Small intestine (tissue), 7 donors: ENCODE measurements at regions not wholly inside any gene's neighbourhood (a gene's known extent, or its start where the extent isn't known, plus 50 kb on each side); places are given as distances from the start of the nearest gene placed in this dataset.

Experiments used
- DNase-seq, 2 donors: peaks; one replicate each; pipeline versions ENCODE4 v3.0.0 to v3.0.0-alpha.2; 2013
- FAIRE-seq: peaks from 2 replicates; lab custom pipeline; 2012; peaks lifted over from hg19 to GRCh38; lab: Jason Lieb, UNC
- H3K27ac ChIP-seq, 3 donors: one replicate each; pipeline ENCODE4 v1.5.1; 2013; ENCODE audit warnings: low read length in 2 of 3, mild to moderate bottlenecking in 2 of 3, control low read depth in 1 of 3, inconsistent platforms in 1 of 3, low read depth in 1 of 3, moderate library complexity in 1 of 3
- H3K27me3 ChIP-seq, 3 donors: one replicate each; pipeline ENCODE4 v1.6.1; 2013; ENCODE audit warnings: low read length in 3 of 3, inconsistent platforms in 1 of 3; ENCODE audit not compliant: control insufficient read depth in 3 of 3, insufficient read depth in 3 of 3
- H3K36me3 ChIP-seq, 3 donors: one replicate each; pipeline ENCODE4 v1.6.1; 2013; ENCODE audit warnings: low read length in 3 of 3, inconsistent platforms in 1 of 3, low read depth in 1 of 3, mild to moderate bottlenecking in 1 of 3, moderate library complexity in 1 of 3; ENCODE audit not compliant: control insufficient read depth in 3 of 3, insufficient read depth in 2 of 3
- H3K4me1 ChIP-seq, 3 donors: one replicate each; pipeline ENCODE4 v1.6.1; 2013; ENCODE audit warnings: low read length in 2 of 3, inconsistent platforms in 1 of 3, low read depth in 1 of 3, mild to moderate bottlenecking in 1 of 3, moderate library complexity in 1 of 3; ENCODE audit not compliant: control insufficient read depth in 3 of 3, insufficient read depth in 2 of 3
- H3K4me3 ChIP-seq, 3 donors: one replicate each; pipeline ENCODE4 v1.5.1; 2013; ENCODE audit warnings: low read length in 3 of 3, control low read depth in 1 of 3, inconsistent platforms in 1 of 3, low read depth in 1 of 3, mild to moderate bottlenecking in 1 of 3, moderate library complexity in 1 of 3
- H3K9me3 ChIP-seq, 2 donors: one replicate each; pipeline ENCODE4 v1.6.1; 2013; ENCODE audit warnings: low read depth in 1 of 2, low read length in 1 of 2; ENCODE audit not compliant: control insufficient read depth in 2 of 2, insufficient read depth in 1 of 2
- WGBS, 3 donors: extraction: QIAGEN DNeasy Blood & Tissue Kit; methylation state at CpG; one replicate each; pipeline ENCODE4 v1.1.7; 2013; 5-methylcytosine and 5-hydroxymethylcytosine counted together
- donor health status: healthy with polysubstance abuse.
- donor health status: control.
- donor health status: control.
- donor health status: Bipolar disorder and iron deficiency.
- donor health status: healthy.

- Histone ChIP-seq H3K4me3 (peak overlapping the region in 1 of 3 donors; percentile 11), H3K27me3 (no peaks in the 10 kb centered on the region), H3K4me1 (no peaks in the 10 kb centered on the region), H3K27ac (no peak overlapping the region), H3K9me3 (no peaks in the 10 kb centered on the region), H3K36me3 (no peaks in the 10 kb centered on the region)
- FAIRE-seq (no peak), DNase-seq (peak; percentile 3 to 8)
- 83 to 90% (median 88%) methylated on average over 44 to 60 of the region's 60 CpGs for WGBS, 3 donors
Observed at GRCh38 chr3:19702416-19703078, 231.5 kb downstream of the EFHB start.

- no peaks in the 10 kb centered on the region for H3K36me3 ChIP-seq
- H3K9me3 ChIP-seq = peaks cover 0 to 14% of the 10 kb centered on the region in 2 donors
- no peaks in the 10 kb centered on the region for H3K4me1 ChIP-seq
- WGBS, 3 donors = 41 to 63% (median 56%) methylated on average over 2 of the region's 2 CpGs
- no peak overlapping the region for H3K27ac ChIP-seq
- no peak for DNase-seq
- no peak for FAIRE-seq
- H3K27me3 ChIP-seq = no peaks in the 10 kb centered on the region
- no peak overlapping the region for H3K4me3 ChIP-seq
Observed at GRCh38 chr3:19688767-19689166, 245.2 kb downstream of the EFHB start.

GRCh38 chr3:19668163-19668562 lies 265.9 kb downstream of the EFHB start:
- DNase-seq = no peak
- Histone ChIP-seq H3K27ac (no peak overlapping the region), H3K36me3 (no peaks in the 10 kb centered on the region), H3K9me3 (no peaks in the 10 kb centered on the region), H3K4me3 (no peak overlapping the region), H3K27me3 (no peaks in the 10 kb centered on the region), H3K4me1 (no peaks in the 10 kb centered on the region)
- 73 to 84% (median 76%) methylated on average over 2 of the region's 2 CpGs for WGBS, 3 donors
- no peak for FAIRE-seq

GRCh38 chr3:19662486-19662885 lies 271.5 kb downstream of the EFHB start:
- H3K4me1 ChIP-seq = no peaks in the 10 kb centered on the region
- H3K9me3 ChIP-seq = no peaks in the 10 kb centered on the region
- H3K36me3 ChIP-seq = no peaks in the 10 kb centered on the region
- 92 to 96% (median 94%) methylated on average over 6 of the region's 6 CpGs for WGBS, 3 donors
- FAIRE-seq (no peak), DNase-seq (no peak)
- H3K4me3 ChIP-seq = no peak overlapping the region
- H3K27me3 ChIP-seq = no peaks in the 10 kb centered on the region
- H3K27ac ChIP-seq = no peak overlapping the region

- no peak for DNase-seq
- peaks cover 0 to 19% of the 10 kb centered on the region in 2 donors for H3K9me3 ChIP-seq
- no peaks in the 10 kb centered on the region for H3K27me3 ChIP-seq
- H3K4me1 ChIP-seq = no peaks in the 10 kb centered on the region
- no peaks in the 10 kb centered on the region for H3K36me3 ChIP-seq
- no peak overlapping the region for H3K27ac ChIP-seq
- FAIRE-seq = no peak
- H3K4me3 ChIP-seq = no peak overlapping the region
Observed at GRCh38 chr3:19652336-19652735, 281.7 kb downstream of the EFHB start.

- DNase-seq = no peak
- Histone ChIP-seq H3K27ac (no peak overlapping the region), H3K36me3 (no peaks in the 10 kb centered on the region), H3K4me1 (no peaks in the 10 kb centered on the region), H3K4me3 (no peak overlapping the region), H3K9me3 (no peaks in the 10 kb centered on the region), H3K27me3 (no peaks in the 10 kb centered on the region)
- WGBS, 3 donors = 59 to 86% (median 61%) methylated on average over 2 of the region's 2 CpGs
- FAIRE-seq = no peak
Observed at GRCh38 chr3:19645093-19645492, 288.9 kb downstream of the EFHB start.

GRCh38 chr3:19644405-19644804 lies 289.6 kb downstream of the EFHB start:
- H3K36me3 ChIP-seq = no peaks in the 10 kb centered on the region
- 35 to 60% (median 60%) methylated on average over 2 of the region's 2 CpGs for WGBS, 3 donors
- no peaks in the 10 kb centered on the region for H3K4me1 ChIP-seq
- no peaks in the 10 kb centered on the region for H3K9me3 ChIP-seq
- no peak for DNase-seq
- no peak overlapping the region for H3K4me3 ChIP-seq
- FAIRE-seq = no peak
- H3K27me3 ChIP-seq = no peaks in the 10 kb centered on the region
- H3K27ac ChIP-seq = no peak overlapping the region

GRCh38 chr3:19641408-19641807 lies 292.6 kb downstream of the EFHB start:
- FAIRE-seq = no peak
- no peaks in the 10 kb centered on the region for H3K36me3 ChIP-seq
- H3K4me3 ChIP-seq = no peak overlapping the region
- H3K4me1 ChIP-seq = no peaks in the 10 kb centered on the region
- no peaks in the 10 kb centered on the region for H3K27me3 ChIP-seq
- no peak for DNase-seq
- no peak overlapping the region for H3K27ac ChIP-seq
- H3K9me3 ChIP-seq = no peaks in the 10 kb centered on the region
- whole genome bisulfite sequencing, 3 donors = 47 to 68% (median 64%) methylated on average over 2 of the region's 2 CpGs
